Astrocyte (in vitro differentiated cells and primary cell): ENCODE measurements at regions not wholly inside any gene's neighbourhood (a gene's known extent, or its start where the extent isn't known, plus 50 kb on each side); places are given as distances from the start of the nearest gene placed in this dataset.

Experiments
- CTCF ChIP-seq: IDR thresholded peaks from 2 replicates; pipeline ENCODE4 v1.5.1; 2011; ENCODE audit warnings: low read depth, mild to moderate bottlenecking, inconsistent platforms, low read length, moderate library complexity; ENCODE audit not compliant: insufficient read depth
- EZH2 ChIP-seq: IDR thresholded peaks from 2 replicates; pipeline ENCODE4 v1.6.1; 2012; ENCODE audit warnings: mild to moderate bottlenecking, low read length, inconsistent platforms; ENCODE audit not compliant: insufficient read depth

GRCh38 chr6:66675906-66676305, 968.9 kb upstream of the EYS start:
- TF ChIP-seq EZH2 (no peak), CTCF (no peak)
